HG02763 (cell line): ENCODE measurements at regions not wholly inside any gene's neighbourhood (a gene's known extent, or its start where the extent isn't known, plus 50 kb on each side); places are given as distances from the start of the nearest gene placed in this dataset.

Experiments used
- ATAC-seq: cut with Tn5 transposase; IDR thresholded peaks from one replicate; pipeline ENCODE4 v1.9.1; 2021; ENCODE audit warnings: mild to moderate bottlenecking, moderate library complexity; ENCODE audit not compliant: unreplicated experiment

GRCh38 chr7:84553711-84554110, 359.1 kb upstream of the SEMA3A start:
- no peak for ATAC-seq

DNA sequence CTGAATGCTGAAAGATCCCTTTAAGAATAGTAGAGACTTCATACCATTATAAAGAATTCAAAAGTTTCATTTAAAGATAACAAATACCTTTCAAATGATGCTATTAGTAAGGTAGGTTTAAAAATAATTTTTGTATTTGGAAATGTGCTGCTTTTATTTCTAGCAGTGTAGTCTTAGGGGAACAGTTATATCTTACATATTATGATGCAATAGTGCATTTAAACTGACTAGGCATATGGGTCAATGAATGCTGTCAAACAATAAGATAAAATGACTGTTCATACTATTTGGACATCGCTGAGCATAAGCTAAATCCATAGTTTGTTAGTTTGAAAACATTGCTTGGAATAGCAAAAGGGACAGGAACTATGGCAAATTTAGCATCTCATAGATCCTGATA, 354.8 kb upstream of the SEMA3A start:
- no peak for ATAC-seq

- no peak for ATAC-seq
These were observed 354.1 kb upstream of the SEMA3A start for GRCh38 chr7:84548366-84549365.

- ATAC-seq: no peak
These were observed 352.7 kb upstream of the SEMA3A start for GRCh38 chr7:84547331-84547730.

GRCh38 chr7:84546403-84546802, 351.8 kb upstream of the SEMA3A start:
- no peak for ATAC-seq

DNA sequence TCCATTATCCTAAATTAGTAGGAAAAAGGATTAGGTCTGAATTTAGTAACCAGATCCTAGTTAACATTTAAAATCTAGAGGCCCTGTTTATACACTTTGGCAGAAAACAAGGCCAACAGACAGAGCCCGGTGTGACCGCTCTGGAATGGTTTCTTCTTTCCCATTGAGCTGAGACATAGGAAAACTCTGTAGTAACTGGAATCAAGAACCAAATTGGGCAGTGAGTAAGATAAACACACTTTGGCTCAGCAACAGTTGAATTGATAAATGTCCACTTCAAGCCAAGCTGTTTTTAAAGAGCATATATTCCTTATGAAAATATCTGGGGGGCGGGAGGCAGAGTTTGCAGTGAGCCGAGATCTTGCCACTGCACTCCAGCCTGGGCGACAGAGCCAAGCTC, 343.7 kb upstream of the SEMA3A start:
- no peak for ATAC-seq

DNA sequence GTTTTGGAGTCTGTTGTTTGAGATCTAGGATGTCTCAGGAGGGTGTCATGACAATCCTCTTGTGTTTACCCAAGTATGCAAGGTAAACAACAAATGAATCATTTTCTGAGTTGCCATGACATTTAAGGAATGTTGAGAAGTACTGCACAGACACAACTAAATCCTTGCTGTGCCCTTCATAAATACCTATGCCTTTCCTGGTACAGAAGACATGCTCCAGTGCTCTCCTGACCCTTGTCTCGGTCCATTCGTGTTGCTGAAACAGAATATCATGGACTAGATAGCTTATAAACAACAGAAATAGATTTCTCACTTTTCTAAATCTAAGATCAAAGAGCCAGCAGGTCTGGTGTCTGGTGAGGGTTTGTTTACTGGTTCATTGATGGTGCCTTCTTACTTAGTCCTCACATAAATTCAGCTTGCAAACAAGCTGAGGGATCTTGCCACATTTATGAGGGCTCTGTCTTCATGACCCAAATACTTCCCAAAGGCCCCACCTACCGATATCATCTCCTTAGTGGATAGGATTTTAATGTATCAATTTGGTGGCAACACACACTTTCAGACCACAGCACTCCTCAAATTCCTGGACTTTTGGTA, 341.8 kb upstream of the SEMA3A start:
- ATAC-seq: no peak

GRCh38 chr7:84535580-84536270, 341.1 kb upstream of the SEMA3A start:
- ATAC-seq: no peak

DNA sequence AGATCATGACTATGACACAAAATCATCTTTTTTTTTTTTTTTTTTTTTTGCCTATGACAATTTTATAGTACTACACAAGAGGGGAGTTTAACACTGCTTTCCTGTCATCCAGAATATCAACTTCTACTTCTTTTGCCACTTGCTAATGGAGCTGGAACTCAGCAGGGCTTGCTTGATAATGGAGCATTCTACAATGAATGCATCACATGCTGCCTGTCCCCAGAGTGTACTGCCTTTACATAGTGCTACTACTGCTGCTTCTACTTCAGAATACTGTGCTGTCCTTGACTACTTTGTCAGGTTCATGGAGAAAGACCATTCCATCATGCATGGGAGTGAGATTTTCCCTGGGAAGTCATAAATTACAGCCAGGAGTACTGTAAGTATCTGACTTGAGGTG, 338.6 kb upstream of the SEMA3A start:
- ATAC-seq: no peak

GRCh38 chr7:84532196-84532595, 337.6 kb upstream of the SEMA3A start:
- no peak for ATAC-seq

DNA sequence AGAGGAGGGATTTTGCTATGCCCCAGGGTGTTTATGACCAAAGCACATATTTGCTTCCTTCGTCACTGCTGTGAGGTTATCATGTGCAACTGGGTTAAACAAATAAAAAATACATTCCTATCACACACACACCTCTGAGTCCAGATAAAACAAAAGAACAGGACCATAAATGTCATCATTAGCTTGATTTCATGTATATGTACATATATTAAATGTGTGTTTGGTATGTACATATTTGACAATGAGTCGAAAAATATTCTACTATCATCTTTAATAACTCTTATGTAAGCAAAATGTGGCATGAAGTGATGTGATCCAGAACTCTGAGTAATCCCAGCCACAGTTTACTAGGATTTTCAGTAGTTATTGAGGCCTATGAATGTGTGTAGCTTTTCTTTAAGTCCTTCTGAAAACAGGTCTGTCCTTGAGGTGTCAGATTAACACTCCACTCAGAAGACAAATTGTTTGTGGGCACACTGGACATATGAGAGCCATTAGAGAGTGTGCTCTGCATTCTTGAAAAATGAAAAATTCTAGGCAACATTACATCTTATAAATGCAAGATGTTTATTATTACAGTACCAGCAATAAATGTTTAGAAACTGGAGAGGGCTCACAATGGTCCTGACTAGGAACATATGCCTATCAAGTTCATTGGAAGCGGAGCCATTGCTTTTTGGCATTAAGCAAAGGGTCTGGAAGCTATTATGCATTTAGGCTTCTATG, 335.1 kb upstream of the SEMA3A start:
- no peak for ATAC-seq

GRCh38 chr7:84528756-84529479, 334.3 kb upstream of the SEMA3A start:
- ATAC-seq: no peak

DNA sequence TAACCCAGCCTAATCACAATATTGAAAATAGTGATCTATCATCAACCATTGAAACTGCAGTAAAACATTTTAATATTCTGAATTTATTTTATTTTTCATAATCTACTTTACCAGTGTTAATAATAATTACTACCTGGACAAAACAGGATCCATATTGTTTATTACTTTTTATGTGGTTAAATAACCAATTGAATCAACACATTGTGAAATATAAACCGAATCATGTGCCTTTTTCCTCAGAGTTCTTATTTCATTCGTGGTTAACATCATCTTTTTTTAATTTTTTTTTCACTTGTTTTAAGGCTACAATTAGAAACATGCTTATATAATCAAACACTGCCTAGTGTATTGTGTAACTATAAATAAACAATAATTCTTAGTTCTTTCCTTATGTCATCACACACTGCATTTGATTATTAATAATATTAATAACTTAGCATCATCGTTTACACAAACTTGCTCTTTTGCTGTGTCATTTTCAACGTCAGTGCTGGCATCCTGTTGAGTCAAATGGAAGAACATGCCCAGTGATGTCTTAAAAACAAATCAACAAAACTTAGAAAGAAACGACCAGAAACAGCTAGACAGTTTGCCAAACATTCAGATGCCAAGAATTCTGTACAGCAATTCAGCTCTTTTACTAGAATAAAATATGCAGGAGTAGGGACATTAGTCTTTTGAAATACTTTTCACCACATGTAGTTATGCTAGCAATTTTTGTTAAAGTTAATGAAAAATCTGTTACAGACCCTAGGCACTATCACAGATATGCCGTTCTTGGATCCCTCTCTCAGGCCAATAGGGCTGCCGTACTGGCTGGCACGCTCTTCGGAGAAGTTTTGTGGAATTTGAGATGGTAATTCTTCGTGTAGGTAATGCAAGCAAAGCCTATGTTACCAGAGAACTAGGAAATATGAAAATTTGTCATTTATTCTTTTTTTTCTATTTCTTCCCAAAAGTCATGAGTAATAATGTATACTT, 330.4 kb upstream of the SEMA3A start:
- no peak for ATAC-seq

DNA sequence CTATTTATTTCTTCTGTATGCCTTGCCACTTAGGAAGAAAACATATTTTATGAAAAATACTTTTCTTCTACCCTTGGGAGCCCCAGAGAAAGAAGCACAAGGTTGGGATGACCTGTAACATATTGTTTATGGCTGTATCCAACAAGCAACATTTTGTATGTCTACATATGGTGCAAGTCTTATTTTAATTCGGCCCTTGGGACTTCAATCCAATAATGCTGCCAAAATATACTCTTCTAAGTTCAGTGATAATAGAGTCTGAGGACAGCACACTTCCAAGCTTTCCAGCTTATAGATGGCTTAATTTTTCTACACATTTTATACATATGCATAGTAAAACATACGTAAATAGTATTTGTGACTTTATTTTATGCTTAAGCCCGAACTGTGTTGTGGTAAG, 318.5 kb upstream of the SEMA3A start:
- ATAC-seq: no peak

GRCh38 chr7:84512055-84512454, 317.5 kb upstream of the SEMA3A start:
- ATAC-seq: no peak

- no peak for ATAC-seq
These were observed 315.9 kb upstream of the SEMA3A start for GRCh38 chr7:84510505-84510904.

GRCh38 chr7:84509522-84509921, 314.9 kb upstream of the SEMA3A start:
- ATAC-seq: no peak

DNA sequence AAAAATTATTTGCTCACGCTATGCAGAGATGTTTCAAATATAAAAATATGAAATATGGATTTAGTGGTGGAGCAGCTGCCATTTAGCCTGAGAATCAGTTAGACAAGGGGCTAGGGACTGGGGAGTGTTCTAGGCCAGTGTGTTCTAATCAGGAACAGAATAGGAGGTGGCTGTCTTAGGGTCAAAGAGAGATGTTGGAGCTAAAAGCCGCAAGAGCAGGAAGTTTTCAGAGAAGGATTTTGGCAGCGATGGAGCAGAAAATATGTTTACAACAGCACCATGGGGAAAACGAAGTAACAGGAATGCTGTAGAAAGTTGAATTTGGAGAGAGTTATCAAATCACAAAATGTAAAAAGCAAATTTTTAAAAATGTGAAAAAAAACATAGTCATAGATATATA, 314.0 kb upstream of the SEMA3A start:
- ATAC-seq: no peak

- ATAC-seq: no peak
These were observed 312.9 kb upstream of the SEMA3A start for GRCh38 chr7:84507529-84507928.
